Gastroesophageal sphincter (tissue), 3 donors: ENCODE measurements at regions not wholly inside any gene's neighbourhood (a gene's known extent, or its start where the extent isn't known, plus 50 kb on each side); places are given as distances from the start of the nearest gene placed in this dataset.

Experiments
- CTCF ChIP-seq, 4 experiments: fragments of 200-600 bp in 2 of 4; fragments of 450-650 bp in 2 of 4; sonication (generic) in 1 of 4; IDR thresholded peaks; one replicate each; pipeline ENCODE4 v1.5.1; 2017 to 2019; ENCODE audit warnings: antibody characterized with exemption in 4 of 4, mild to moderate bottlenecking in 2 of 4, moderate library complexity in 2 of 4
- POLR2A ChIP-seq, 2 donors: fragments of 450-650 bp; IDR thresholded peaks; one replicate each; pipeline ENCODE4 v1.6.1; 2017; ENCODE audit warnings: antibody characterized with exemption in 2 of 2, mild to moderate bottlenecking in 2 of 2, moderate library complexity in 1 of 2
- POLR2AphosphoS5 ChIP-seq: sonication (generic); formaldehyde crosslinking; IDR thresholded peaks from one replicate; pipeline ENCODE4 v1.6.1; 2017; ENCODE audit warnings: antibody characterized with exemption

GRCh38 chr13:70362820-70363570 lies 254.7 kb upstream of the KLHL1 start:
- TF ChIP-seq CTCF (IDR thresholded peaks at IDR 0.05), result no peak
- no peak for TF ChIP-seq POLR2A (IDR thresholded peaks at IDR 0.05)
- TF ChIP-seq POLR2AphosphoS5, result no peak
